ENCODE measurements at regions not wholly inside any gene's neighbourhood (a gene's known extent, or its start where the extent isn't known, plus 50 kb on each side); places are given as distances from the start of the nearest gene placed in this dataset.

GRCh38 chr6:128827675-128828464 lies 55.1 kb upstream of the LAMA2 start:
- DNase-seq, result no peak

- DNase-seq, result no peak
These were observed 56.3 kb upstream of the LAMA2 start for GRCh38 chr6:128826606-128827005.

GRCh38 chr6:128822271-128822670 lies 60.7 kb upstream of the LAMA2 start:
- DNase-seq, result no peak

- no peak for DNase-seq
These were observed 61.8 kb upstream of the LAMA2 start for GRCh38 chr6:128821116-128821515.

- DNase-seq, result no peak
These were observed 74.1 kb upstream of the LAMA2 start for GRCh38 chr6:128808856-128809255.

- peak; percentile 21 for DNase-seq
These were observed 75.4 kb upstream of the LAMA2 start for GRCh38 chr6:128807577-128807976.

GRCh38 chr6:128806261-128806660 lies 76.7 kb upstream of the LAMA2 start:
- no peak for DNase-seq

- DNase-seq, result no peak
These were observed 79.0 kb upstream of the LAMA2 start for GRCh38 chr6:128803911-128804310.

- DNase-seq, result no peak
These were observed 81.3 kb upstream of the LAMA2 start for GRCh38 chr6:128801621-128802020.

- no peak for DNase-seq
These were observed 98.7 kb upstream of the LAMA2 start for GRCh38 chr6:128784266-128784665.

- no peak for DNase-seq
These were observed 114.8 kb upstream of the LAMA2 start for GRCh38 chr6:128768187-128768586.

GRCh38 chr6:128767705-128768104 lies 115.2 kb upstream of the LAMA2 start:
- DNase-seq, result no peak

GRCh38 chr6:128767150-128767549 lies 115.8 kb upstream of the LAMA2 start:
- no peak for DNase-seq

GRCh38 chr6:128763599-128764300 lies 119.2 kb upstream of the LAMA2 start:
- DNase-seq, result no peak

- no peak for DNase-seq
These were observed 123.0 kb upstream of the LAMA2 start for GRCh38 chr6:128759901-128760300.

GRCh38 chr6:128759447-128759846 lies 123.5 kb upstream of the LAMA2 start:
- DNase-seq, result no peak

- no peak for DNase-seq
These were observed 125.0 kb upstream of the LAMA2 start for GRCh38 chr6:128757961-128758360.

GRCh38 chr6:128754658-128755256 lies 128.2 kb upstream of the LAMA2 start:
- no peak for DNase-seq

GRCh38 chr6:128743974-128744765 lies 138.8 kb upstream of the LAMA2 start:
- no peak for DNase-seq

- DNase-seq, result no peak
These were observed 140.0 kb upstream of the LAMA2 start for GRCh38 chr6:128742900-128743299.

GRCh38 chr6:128740951-128741350 lies 142.0 kb upstream of the LAMA2 start:
- DNase-seq, result no peak

- no peak for DNase-seq
These were observed 143.8 kb upstream of the LAMA2 start for GRCh38 chr6:128739112-128739511.

- no peak for DNase-seq
These were observed 144.8 kb upstream of the LAMA2 start for GRCh38 chr6:128738112-128738511.

Data from retina (tissue), 1 donor.